SK-N-SH treated with all-trans-retinoic acid at 6 μM for 48 hours (cell line): ENCODE measurements at regions not wholly inside any gene's neighbourhood (a gene's known extent, or its start where the extent isn't known, plus 50 kb on each side); places are given as distances from the start of the nearest gene placed in this dataset.
"Not testable (repeated sequence)": the region's sequence is repeated elsewhere in the genome, so short reads cannot be mapped to it uniquely, and the experiment has no call there.

Source experiments
- ATAC-seq: fragments of 200-7000 bp; cut with Tn5 transposase; 3 replicates; pipeline ENCODE4 v1.9.1; 2020; ENCODE audit warnings: mild to moderate bottlenecking, moderate library complexity
- ARNTL ChIP-seq: fragments of 450-650 bp; formaldehyde crosslinking; IDR thresholded peaks from 2 replicates; pipeline ENCODE4 v1.5.0; 2020; ENCODE audit warnings: low read depth, mild to moderate bottlenecking, moderate library complexity, borderline replicate concordance
- BACH2 ChIP-seq: fragments of 250-450 bp; sonication (Bioruptor Pico); IDR thresholded peaks from 2 replicates; pipeline ENCODE4 v1.9.0; 2021; ENCODE audit warnings: mild to moderate bottlenecking, borderline replicate concordance
- CREB5 ChIP-seq: fragments of 250-450 bp; sonication (Bioruptor Pico); IDR thresholded peaks from 2 replicates; pipeline ENCODE4 v1.5.1; 2020; ENCODE audit warnings: low read depth, mild to moderate bottlenecking, moderate library complexity
- CSDC2 ChIP-seq: fragments of 250-450 bp; sonication (Bioruptor Pico); IDR thresholded peaks from 2 replicates; pipeline ENCODE4 v1.5.0; 2020; ENCODE audit warnings: mild to moderate bottlenecking, moderate library complexity
- CSRNP3 ChIP-seq: fragments of 250-450 bp; sonication (Bioruptor Pico); IDR thresholded peaks from 2 replicates; pipeline ENCODE4 v1.5.1; 2021; ENCODE audit warnings: mild to moderate bottlenecking, moderate library complexity
- ESRRG ChIP-seq: fragments of 250-450 bp; sonication (Bioruptor Pico); IDR thresholded peaks from 2 replicates; pipeline ENCODE4 v1.6.1; 2021; ENCODE audit warnings: mild to moderate bottlenecking
- GLIS3 ChIP-seq: fragments of 250-450 bp; sonication (Bioruptor Pico); IDR thresholded peaks from 2 replicates; pipeline ENCODE4 v1.5.0; 2020; ENCODE audit warnings: mild to moderate bottlenecking, moderate library complexity
- ISL1 ChIP-seq: fragments of 250-450 bp; sonication (Bioruptor Pico); IDR thresholded peaks from 2 replicates; pipeline ENCODE4 v2.1.2; 2022; ENCODE audit warnings: mild to moderate bottlenecking, moderate library complexity
- OSR1 ChIP-seq: fragments of 250-450 bp; sonication (Bioruptor Pico); IDR thresholded peaks from 2 replicates; pipeline ENCODE4 v1.8.0; 2022; ENCODE audit warnings: moderate library complexity, mild to moderate bottlenecking, inconsistent platforms
- PPARA ChIP-seq: fragments of 250-450 bp; sonication (Bioruptor Pico); IDR thresholded peaks from 2 replicates; pipeline ENCODE4 v1.5.0; 2020; ENCODE audit warnings: mild to moderate bottlenecking, borderline replicate concordance
- RARB ChIP-seq: fragments of 250-450 bp; sonication (Bioruptor Pico); IDR thresholded peaks from 2 replicates; pipeline ENCODE4 v1.8.0; 2021; ENCODE audit warnings: mild to moderate bottlenecking, moderate library complexity
- SNAI2 ChIP-seq: fragments of 250-450 bp; sonication (Bioruptor Pico); IDR thresholded peaks from 2 replicates; pipeline ENCODE4 v1.5.0; 2020; ENCODE audit warnings: mild to moderate bottlenecking, moderate library complexity
- TCF4 ChIP-seq: fragments of 250-450 bp; sonication (Bioruptor Pico); IDR thresholded peaks from 2 replicates; pipeline ENCODE4 v1.8.0; 2021; ENCODE audit warnings: mild to moderate bottlenecking, moderate library complexity, borderline replicate concordance
- TOX ChIP-seq: fragments of 250-450 bp; sonication (Bioruptor Pico); IDR thresholded peaks from 2 replicates; pipeline ENCODE4 v1.8.0; 2021; ENCODE audit warnings: mild to moderate bottlenecking, moderate library complexity, borderline replicate concordance
- ZC3H10 ChIP-seq: fragments of 250-450 bp; sonication (Bioruptor Pico); IDR thresholded peaks from 2 replicates; pipeline ENCODE4 v1.5.1; 2021; ENCODE audit warnings: mild to moderate bottlenecking, moderate library complexity
- ZFP3 ChIP-seq: fragments of 250-450 bp; sonication (Bioruptor Pico); IDR thresholded peaks from 2 replicates; pipeline ENCODE4 v1.5.0; 2020; ENCODE audit warnings: mild to moderate bottlenecking, moderate library complexity
- ZFP30 ChIP-seq: fragments of 450-650 bp; formaldehyde crosslinking; IDR thresholded peaks from 2 replicates; pipeline ENCODE4 v1.5.0; 2022; ENCODE audit warnings: mild to moderate bottlenecking, moderate library complexity
- ZNF565 ChIP-seq: fragments of 450-650 bp; formaldehyde crosslinking; conservative IDR thresholded peaks from 2 replicates; pipeline ENCODE4 v1.5.0; 2020; ENCODE audit warnings: low read depth, mild to moderate bottlenecking, moderate library complexity
- ZNF70 ChIP-seq: fragments of 450-650 bp; formaldehyde crosslinking; IDR thresholded peaks from 2 replicates; pipeline ENCODE4 v1.5.0; 2020; ENCODE audit warnings: mild to moderate bottlenecking, moderate library complexity
- ZNF8 ChIP-seq: fragments of 450-650 bp; formaldehyde crosslinking; IDR thresholded peaks from 2 replicates; pipeline ENCODE4 v1.5.0; 2020; ENCODE audit warnings: mild to moderate bottlenecking, moderate library complexity
- TF ChIP-seq, protein P1 (sequence below): fragments of 250-450 bp; sonication (Bioruptor Pico); IDR thresholded peaks from 2 replicates; pipeline ENCODE4 v1.8.0; 2021; ENCODE audit warnings: low read depth, mild to moderate bottlenecking, moderate library complexity, borderline replicate concordance
- TF ChIP-seq, protein P2 (sequence below): fragments of 250-450 bp; sonication (Bioruptor Pico); IDR thresholded peaks from 2 replicates; pipeline ENCODE4 v1.5.0; 2020; ENCODE audit warnings: mild to moderate bottlenecking, moderate library complexity

- not testable (repeated sequence) for ATAC-seq
Measured at GRCh38 chr9:107817595-107818502, 328.3 kb upstream of the KLF4 start.

GRCh38 chr9:107816561-107817021, 327.0 kb upstream of the KLF4 start:
- ATAC-seq, result no peak
- TF ChIP-seq CREB5 (CRISPR knock-in tag) (no peak), TOX (no peak), ZC3H10 (CRISPR knock-in tag) (no peak), ZFP30 (no peak), SNAI2 (CRISPR knock-in tag) (no peak), GLIS3 (no peak), ESRRG (no peak), ZNF70 (CRISPR knock-in tag) (no peak), ZNF565 (CRISPR knock-in tag) (no peak), PPARA (CRISPR knock-in tag) (no peak), ZFP3 (no peak), ZNF8 (CRISPR knock-in tag) (no peak), BACH2 (CRISPR knock-in tag) (no peak), CSRNP3 (CRISPR knock-in tag) (no peak), OSR1 (CRISPR knock-in tag) (no peak), RARB (CRISPR knock-in tag) (no peak), CSDC2 (CRISPR knock-in tag) (no peak), TCF4 (CRISPR knock-in tag) (no peak)
- TF ChIP-seq, protein P1, sequence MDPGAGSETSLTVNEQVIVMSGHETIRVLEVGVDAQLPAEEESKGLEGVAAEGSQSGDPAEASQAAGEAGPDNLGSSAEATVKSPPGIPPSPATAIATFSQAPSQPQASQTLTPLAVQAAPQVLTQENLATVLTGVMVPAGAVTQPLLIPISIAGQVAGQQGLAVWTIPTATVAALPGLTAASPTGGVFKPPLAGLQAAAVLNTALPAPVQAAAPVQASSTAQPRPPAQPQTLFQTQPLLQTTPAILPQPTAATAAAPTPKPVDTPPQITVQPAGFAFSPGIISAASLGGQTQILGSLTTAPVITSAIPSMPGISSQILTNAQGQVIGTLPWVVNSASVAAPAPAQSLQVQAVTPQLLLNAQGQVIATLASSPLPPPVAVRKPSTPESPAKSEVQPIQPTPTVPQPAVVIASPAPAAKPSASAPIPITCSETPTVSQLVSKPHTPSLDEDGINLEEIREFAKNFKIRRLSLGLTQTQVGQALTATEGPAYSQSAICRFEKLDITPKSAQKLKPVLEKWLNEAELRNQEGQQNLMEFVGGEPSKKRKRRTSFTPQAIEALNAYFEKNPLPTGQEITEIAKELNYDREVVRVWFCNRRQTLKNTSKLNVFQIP (CRISPR knock-in tag), result no peak

GRCh38 chr9:107815782-107816560, 326.4 kb upstream of the KLF4 start:
- no peak for TF ChIP-seq ARNTL
- TF ChIP-seq ZFP3, result no peak
- TF ChIP-seq BACH2 (CRISPR knock-in tag), result no peak
- no peak for TF ChIP-seq ZC3H10 (CRISPR knock-in tag)
- no peak for TF ChIP-seq ZNF8 (CRISPR knock-in tag)
- no peak for TF ChIP-seq OSR1 (CRISPR knock-in tag)
- TF ChIP-seq, protein P2, sequence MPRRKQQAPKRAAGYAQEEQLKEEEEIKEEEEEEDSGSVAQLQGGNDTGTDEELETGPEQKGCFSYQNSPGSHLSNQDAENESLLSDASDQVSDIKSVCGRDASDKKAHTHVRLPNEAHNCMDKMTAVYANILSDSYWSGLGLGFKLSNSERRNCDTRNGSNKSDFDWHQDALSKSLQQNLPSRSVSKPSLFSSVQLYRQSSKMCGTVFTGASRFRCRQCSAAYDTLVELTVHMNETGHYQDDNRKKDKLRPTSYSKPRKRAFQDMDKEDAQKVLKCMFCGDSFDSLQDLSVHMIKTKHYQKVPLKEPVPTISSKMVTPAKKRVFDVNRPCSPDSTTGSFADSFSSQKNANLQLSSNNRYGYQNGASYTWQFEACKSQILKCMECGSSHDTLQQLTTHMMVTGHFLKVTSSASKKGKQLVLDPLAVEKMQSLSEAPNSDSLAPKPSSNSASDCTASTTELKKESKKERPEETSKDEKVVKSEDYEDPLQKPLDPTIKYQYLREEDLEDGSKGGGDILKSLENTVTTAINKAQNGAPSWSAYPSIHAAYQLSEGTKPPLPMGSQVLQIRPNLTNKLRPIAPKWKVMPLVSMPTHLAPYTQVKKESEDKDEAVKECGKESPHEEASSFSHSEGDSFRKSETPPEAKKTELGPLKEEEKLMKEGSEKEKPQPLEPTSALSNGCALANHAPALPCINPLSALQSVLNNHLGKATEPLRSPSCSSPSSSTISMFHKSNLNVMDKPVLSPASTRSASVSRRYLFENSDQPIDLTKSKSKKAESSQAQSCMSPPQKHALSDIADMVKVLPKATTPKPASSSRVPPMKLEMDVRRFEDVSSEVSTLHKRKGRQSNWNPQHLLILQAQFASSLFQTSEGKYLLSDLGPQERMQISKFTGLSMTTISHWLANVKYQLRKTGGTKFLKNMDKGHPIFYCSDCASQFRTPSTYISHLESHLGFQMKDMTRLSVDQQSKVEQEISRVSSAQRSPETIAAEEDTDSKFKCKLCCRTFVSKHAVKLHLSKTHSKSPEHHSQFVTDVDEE (CRISPR knock-in tag), result no peak
- no peak for TF ChIP-seq ISL1 (CRISPR knock-in tag)
- TF ChIP-seq ZNF565 (CRISPR knock-in tag), result no peak
- no peak for TF ChIP-seq PPARA (CRISPR knock-in tag)
- no peak for TF ChIP-seq GLIS3
- no peak for TF ChIP-seq CSRNP3 (CRISPR knock-in tag)
- TF ChIP-seq, all 23 proteins: peak for 0
- no peak for ATAC-seq
